CD14-positive monocyte (primary cell): ENCODE measurements at regions not wholly inside any gene's neighbourhood (a gene's known extent, or its start where the extent isn't known, plus 50 kb on each side); places are given as distances from the start of the nearest gene placed in this dataset.

Experiments used
- DNase-seq, 3 donors: peaks; one replicate each; pipeline ENCODE4 v3.0.0-alpha.2; 2011 to 2022
- H2AFZ ChIP-seq: 2 replicates; pipeline ENCODE4 v1.6.0; 2012; ENCODE audit warnings: mild to moderate bottlenecking, low read depth, low read length, inconsistent platforms; ENCODE audit not compliant: insufficient read depth, poor library complexity, severe bottlenecking
- H3K27ac ChIP-seq, 2 donors: 1 replicate in 1 of 2; 2 replicates in 1 of 2; pipeline ENCODE4 v1.5.1; 2012 to 2013; ENCODE audit warnings: low read length in 2 of 2, control low read depth in 1 of 2, inconsistent platforms in 1 of 2, low read depth in 1 of 2, mild to moderate bottlenecking in 1 of 2
- H3K27me3 ChIP-seq, 2 donors: one replicate each; pipeline versions ENCODE4 v1.6.0 to v1.6.1; 2011 to 2013; ENCODE audit warnings: low read length in 2 of 2; ENCODE audit not compliant: control insufficient read depth in 2 of 2, insufficient read depth in 2 of 2
- H3K36me3 ChIP-seq, 2 donors: replicated peaks in 1 of 2; 1 replicate in 1 of 2; 2 replicates in 1 of 2; pipeline versions ENCODE4 v1.5.1 to v1.6.1; 2012 to 2013; ENCODE audit warnings: low read length in 2 of 2, control low read depth in 1 of 2, inconsistent platforms in 1 of 2, mild to moderate bottlenecking in 1 of 2; ENCODE audit not compliant: insufficient read depth in 2 of 2, control insufficient read depth in 1 of 2
- H3K4me1 ChIP-seq, 2 donors: 1 replicate in 1 of 2; 2 replicates in 1 of 2; pipeline versions ENCODE4 v1.5.1 to v1.6.1; 2012 to 2013; ENCODE audit warnings: low read length in 2 of 2, control low read depth in 1 of 2, inconsistent platforms in 1 of 2, mild to moderate bottlenecking in 1 of 2, moderate library complexity in 1 of 2; ENCODE audit not compliant: insufficient read depth in 2 of 2, control insufficient read depth in 1 of 2
- H3K4me2 ChIP-seq: replicated peaks from 2 replicates; pipeline ENCODE3; 2012; ENCODE audit warnings: low read length, moderate library complexity, mild to moderate bottlenecking; ENCODE audit not compliant: poor library complexity, severe bottlenecking; ENCODE audit errors: extremely low read depth
- H3K4me3 ChIP-seq, 3 experiments: fragments of 200-600 bp in 1 of 3; sonication (generic) in 1 of 3; replicated peaks in 1 of 3; 1 replicate in 2 of 3; 2 replicates in 1 of 3; pipeline ENCODE4 v1.5.1; 2011 to 2013; ENCODE audit warnings: low read length in 3 of 3, mild to moderate bottlenecking in 3 of 3, control low read depth in 2 of 3, low read depth in 2 of 3, inconsistent platforms in 1 of 3, moderate library complexity in 1 of 3
- H3K79me2 ChIP-seq: 2 replicates; pipeline ENCODE4 v1.6.0; 2012; ENCODE audit warnings: mild to moderate bottlenecking, control low read depth, inconsistent platforms, low read length, moderate library complexity; ENCODE audit not compliant: insufficient read depth
- H3K9ac ChIP-seq: 2 replicates; pipeline ENCODE4 v1.6.0; 2017; ENCODE audit warnings: low read length, mild to moderate bottlenecking; ENCODE audit not compliant: insufficient read depth, poor library complexity, severe bottlenecking
- H3K9me3 ChIP-seq, 2 donors: replicated peaks in 1 of 2; 1 replicate in 1 of 2; 2 replicates in 1 of 2; pipeline versions ENCODE4 v1.5.1 to v1.6.1; 2012 to 2013; ENCODE audit warnings: low read length in 2 of 2, control low read depth in 1 of 2; ENCODE audit not compliant: control insufficient read depth in 1 of 2, insufficient read depth in 1 of 2
- H4K20me1 ChIP-seq: 2 replicates; pipeline ENCODE4 v1.6.0; 2012; ENCODE audit warnings: mild to moderate bottlenecking, low read length, control low read depth, moderate library complexity; ENCODE audit not compliant: insufficient read depth
- H3K27ac Mint-ChIP-seq, 7 donors: one replicate each; pipeline ENCODE4 v1.8.0; 2020; ENCODE audit warnings: mild to moderate bottlenecking in 7 of 7, mixed read lengths in 7 of 7, moderate library complexity in 6 of 7, inconsistent platforms in 2 of 7
- H3K27me3 Mint-ChIP-seq, 3 donors: one replicate each; pipeline ENCODE4 v1.8.0; 2021 to 2022; ENCODE audit warnings: low read depth in 3 of 3, mild to moderate bottlenecking in 3 of 3, mixed read lengths in 3 of 3, moderate library complexity in 3 of 3, inconsistent platforms in 1 of 3
- H3K36me3 Mint-ChIP-seq, 2 donors: one replicate each; pipeline ENCODE4 v1.8.0; 2020; ENCODE audit warnings: mixed read lengths in 2 of 2, inconsistent platforms in 1 of 2, mild to moderate bottlenecking in 1 of 2
- H3K4me1 Mint-ChIP-seq: one replicate; pipeline ENCODE4 v1.8.0; 2020; ENCODE audit warnings: mild to moderate bottlenecking, mixed read lengths
- H3K4me3 Mint-ChIP-seq, 2 donors: one replicate each; pipeline ENCODE4 v1.8.0; 2020; ENCODE audit warnings: mild to moderate bottlenecking in 2 of 2, mixed read lengths in 2 of 2, moderate library complexity in 1 of 2
- H3K9me3 Mint-ChIP-seq, 7 donors: one replicate each; pipeline ENCODE4 v1.8.0; 2020 to 2022; ENCODE audit warnings: mixed read lengths in 7 of 7, mild to moderate bottlenecking in 6 of 7, moderate library complexity in 6 of 7, inconsistent platforms in 2 of 7
- CTCF ChIP-seq: fragments of 200-600 bp; IDR thresholded peaks from one replicate; pipeline ENCODE4 v1.8.0; 2022; ENCODE audit warnings: antibody characterized with exemption, mild to moderate bottlenecking
- WGBS: methylation state at CpG from one replicate; pipeline ENCODE4 v1.1.5; 2013; ENCODE audit warnings: missing lambda C conversion rate; ENCODE audit not compliant: insufficient coverage; 5-methylcytosine and 5-hydroxymethylcytosine counted together
- intact Hi-C, 2 donors: fragments of 100-400 bp; cut with micrococcal nuclease; formaldehyde crosslinking; loops; one replicate each; pipeline versions ENCODE4 v1.15.0 to v1.15.1; 2023

- Mint-ChIP-seq H3K4me1 (peaks cover 52% of the 10 kb centered on the region), H3K4me3 (no peak overlapping the region), H3K9me3 (peaks cover 0 to 9% (median 0%) of the 10 kb centered on the region in 7 donors), H3K36me3 (no peaks in the 10 kb centered on the region), H3K27ac (peak overlapping the region in 1 of 7 donors; percentile 5), H3K27me3 (peaks cover 0 to 2% (median 0%) of the 10 kb centered on the region in 3 donors)
- TF ChIP-seq CTCF, result no peak
- Histone ChIP-seq H4K20me1 (no peaks in the 10 kb centered on the region), H3K27me3 (no peaks in the 10 kb centered on the region), H3K9ac (no peak overlapping the region), H3K4me1 (peaks cover 45 to 47% of the 10 kb centered on the region in 2 donors), H3K9me3 (peaks cover 0 to 3% of the 10 kb centered on the region in 2 donors), H3K36me3 (no peaks in the 10 kb centered on the region), H3K27ac (peak overlapping the region in 1 of 2 donors; percentile 2), H2AFZ (no peak overlapping the region), H3K4me2 (no peak overlapping the region), H3K4me3 (no peak overlapping the region), H3K79me2 (no peaks in the 10 kb centered on the region)
- intact Hi-C loops, result loop anchor here in 1 of 2 donors (5.0 kb wide), 2 partner anchors 45 to 50 kb away; no protein-coding TSS in a partner anchor
- WGBS, result 100% methylated on average over 1 of the region's 3 CpGs
- no peak for DNase-seq
These were observed 94.5 kb upstream of the ENPP6 start for GRCh38 chr4:184312126-184312525.

- no peak for TF ChIP-seq CTCF
- WGBS, result 89% methylated on average over 14 of the region's 14 CpGs
- H3K4me1 ChIP-seq, result peaks cover 42 to 45% of the 10 kb centered on the region in 2 donors
- peak overlapping the region; percentile 54 for H2AFZ ChIP-seq
- H3K9ac ChIP-seq, result no peak overlapping the region
- Mint-ChIP-seq H3K4me3 (no peak overlapping the region), H3K4me1 (peaks cover 51% of the 10 kb centered on the region), H3K36me3 (no peaks in the 10 kb centered on the region), H3K27me3 (peaks cover 0 to 2% (median 0%) of the 10 kb centered on the region in 3 donors), H3K27ac (peak overlapping the region in 6 of 7 donors; percentile 23 to 67 (median 51)), H3K9me3 (peaks cover 0 to 7% (median 0%) of the 10 kb centered on the region in 7 donors)
- H3K79me2 ChIP-seq, result no peaks in the 10 kb centered on the region
- intact Hi-C loops, result loop anchor here in 1 of 2 donors (5.0 kb wide), 2 partner anchors 46 to 49 kb away; no protein-coding TSS in a partner anchor
- H3K4me2 ChIP-seq, result no peak overlapping the region
- no peak for DNase-seq
- no peaks in the 10 kb centered on the region for H3K27me3 ChIP-seq
- no peaks in the 10 kb centered on the region for H3K36me3 ChIP-seq
- H3K4me3 ChIP-seq, result no peak overlapping the region
- no peaks in the 10 kb centered on the region for H4K20me1 ChIP-seq
- peak overlapping the region in 1 of 2 donors; percentile 2 for H3K27ac ChIP-seq
- H3K9me3 ChIP-seq, result peaks cover 0 to 3% of the 10 kb centered on the region in 2 donors
These were observed 93.4 kb upstream of the ENPP6 start for GRCh38 chr4:184310881-184311709.
